ENCODE measurements at regions not wholly inside any gene's neighbourhood (a gene's known extent, or its start where the extent isn't known, plus 50 kb on each side); places are given as distances from the start of the nearest gene placed in this dataset.

- POLR2A ChIA-PET, result no interaction called here
These were observed 454.8 kb upstream of the SOX9 start for GRCh38 chr17:71666047-71666446.

DNA sequence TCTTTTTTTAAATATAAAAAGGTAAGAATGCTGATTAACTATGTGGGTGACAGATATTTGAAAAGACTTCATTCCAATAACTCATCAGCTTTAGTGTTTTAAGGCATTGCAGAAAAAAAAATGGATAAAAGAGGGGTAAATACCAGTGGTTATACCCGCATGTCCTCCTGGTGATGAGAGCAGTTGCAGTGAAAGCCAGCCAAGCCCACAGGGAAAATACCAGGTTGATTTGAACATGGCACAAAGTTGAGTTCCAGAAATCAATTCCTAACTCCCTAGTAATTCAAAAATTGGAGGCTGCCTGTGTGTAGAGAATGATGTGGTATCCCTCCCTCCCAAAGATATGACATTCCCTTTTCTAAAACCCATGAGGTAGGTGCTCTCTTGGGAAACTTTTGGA is 453.2 kb upstream of the SOX9 start:
- Mint-ChIP-seq H3K9me3 (ENCODE audit: low read depth) (peaks cover 15% of the 10 kb centered on the region), H3K4me1 (no peaks in the 10 kb centered on the region), H3K27me3 (no peaks in the 10 kb centered on the region), H3K27ac (no peak overlapping the region), H3K36me3 (ENCODE audit: low read depth) (no peaks in the 10 kb centered on the region), H3K4me3 (no peak overlapping the region)
- POLR2A ChIA-PET, result no interaction called here
- ATAC-seq, result no peak
- DNase-seq, result no peak
- intact Hi-C loops (cut with DNase I, micrococcal nuclease), result no loop called here
- CTCF ChIA-PET, result no interaction called here

More at GRCh38 chr17:71666047-71666446, 454.8 kb upstream of the SOX9 start:
- DNase-seq (no peak), ATAC-seq (no peak)
- H3K9me3 Mint-ChIP-seq (ENCODE audit: low read depth), result peaks cover 13% of the 10 kb centered on the region
- intact Hi-C loops (cut with DNase I, micrococcal nuclease), result no loop called here
- H3K27me3 Mint-ChIP-seq, result no peaks in the 10 kb centered on the region
- H3K4me1 Mint-ChIP-seq, result no peaks in the 10 kb centered on the region
- H3K27ac Mint-ChIP-seq, result no peak overlapping the region
- no peak overlapping the region for H3K4me3 Mint-ChIP-seq
- H3K36me3 Mint-ChIP-seq (ENCODE audit: low read depth), result no peaks in the 10 kb centered on the region
- CTCF ChIA-PET, result interaction anchor here (1.4 kb wide), 1 partner anchor 10 kb away, joined by 3 read pairs; no protein-coding TSS in a partner anchor

DNA sequence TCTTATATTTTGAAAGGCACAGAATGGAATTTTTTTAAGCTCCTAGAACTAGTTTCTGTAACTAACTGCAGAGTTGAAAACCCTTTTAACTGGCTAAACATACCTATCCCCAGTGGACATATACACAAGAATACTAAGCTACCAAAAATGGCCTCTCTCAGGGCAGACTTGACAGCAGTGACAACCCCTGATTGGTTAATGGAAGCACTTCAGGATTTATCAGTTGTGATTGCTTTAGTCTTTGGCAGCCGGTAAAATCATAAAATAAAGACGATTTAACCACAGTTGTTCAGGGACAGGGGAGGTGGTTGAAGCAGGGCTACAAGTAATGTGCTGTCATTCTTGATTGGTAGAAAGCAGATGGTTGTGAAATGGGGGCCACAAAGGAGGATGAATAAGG is 452.0 kb upstream of the SOX9 start:
- ChIA-PET POLR2A (no interaction called here), CTCF (no interaction called here)
- H3K4me3 Mint-ChIP-seq, result no peak overlapping the region
- H3K27ac Mint-ChIP-seq, result no peak overlapping the region
- ATAC-seq (no peak), DNase-seq (no peak)
- H3K4me1 Mint-ChIP-seq, result no peaks in the 10 kb centered on the region
- no peaks in the 10 kb centered on the region for H3K36me3 Mint-ChIP-seq (ENCODE audit: low read depth)
- no peaks in the 10 kb centered on the region for H3K27me3 Mint-ChIP-seq
- peaks cover 15% of the 10 kb centered on the region for H3K9me3 Mint-ChIP-seq (ENCODE audit: low read depth)
- intact Hi-C loops (cut with DNase I, micrococcal nuclease), result no loop called here

DNA sequence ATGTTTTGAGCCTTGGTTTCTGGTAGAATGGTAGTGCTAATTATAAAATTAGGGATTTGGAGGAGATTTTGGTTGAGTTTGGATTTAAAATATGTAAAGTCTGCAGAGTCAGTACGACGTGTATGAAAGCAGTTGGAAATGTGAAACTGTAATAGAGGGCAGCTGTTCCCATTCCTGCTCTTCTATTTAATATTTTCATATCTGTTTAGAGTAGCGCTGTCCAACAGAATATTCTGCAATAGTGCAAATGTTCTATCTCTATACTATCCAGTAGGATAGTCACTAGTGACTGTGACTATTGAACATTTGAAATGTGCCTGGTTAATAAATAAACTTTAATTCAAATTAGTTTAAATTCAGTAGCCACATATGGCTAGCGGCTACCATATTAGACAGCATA is 443.4 kb upstream of the SOX9 start:
- DNase-seq (no peak), ATAC-seq (no peak)
- Mint-ChIP-seq H3K27me3 (no peaks in the 10 kb centered on the region), H3K9me3 (ENCODE audit: low read depth) (peaks cover 4% of the 10 kb centered on the region), H3K27ac (no peak overlapping the region), H3K4me3 (no peak overlapping the region), H3K4me1 (no peaks in the 10 kb centered on the region), H3K36me3 (ENCODE audit: low read depth) (no peaks in the 10 kb centered on the region)
- CTCF ChIA-PET, result no interaction called here
- intact Hi-C loops (cut with DNase I, micrococcal nuclease), result no loop called here
- POLR2A ChIA-PET, result no interaction called here

DNA sequence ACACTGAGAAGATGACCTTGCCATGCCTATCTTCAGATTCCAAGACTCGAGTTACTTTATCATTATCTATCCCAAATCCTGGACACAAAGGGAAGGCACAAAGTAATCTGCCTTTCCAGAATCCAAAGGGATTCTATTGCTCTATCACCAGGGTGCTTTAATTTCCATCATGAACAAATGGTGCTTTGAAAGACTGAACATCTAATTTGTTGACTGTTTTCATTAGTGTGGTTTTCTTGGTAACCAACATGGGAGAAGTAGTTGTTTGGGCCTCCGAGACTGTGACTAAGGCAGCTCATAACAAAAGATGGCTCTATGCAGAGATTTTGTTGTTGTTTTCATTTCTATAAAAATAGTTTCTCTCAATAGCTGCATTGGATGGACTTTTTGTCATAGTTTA is 441.0 kb upstream of the SOX9 start:
- Mint-ChIP-seq H3K27me3 (no peaks in the 10 kb centered on the region), H3K4me3 (no peak overlapping the region), H3K9me3 (ENCODE audit: low read depth) (peaks cover 2% of the 10 kb centered on the region), H3K4me1 (no peaks in the 10 kb centered on the region), H3K27ac (no peak overlapping the region), H3K36me3 (ENCODE audit: low read depth) (no peaks in the 10 kb centered on the region)
- CTCF ChIA-PET, result no interaction called here
- POLR2A ChIA-PET, result no interaction called here
- DNase-seq, result no peak
- no peak for ATAC-seq
- intact Hi-C loops (cut with DNase I, micrococcal nuclease), result no loop called here

GRCh38 chr17:71681427-71682173 is 439.2 kb upstream of the SOX9 start:
- ChIA-PET POLR2A (no interaction called here), CTCF (no interaction called here)

DNA sequence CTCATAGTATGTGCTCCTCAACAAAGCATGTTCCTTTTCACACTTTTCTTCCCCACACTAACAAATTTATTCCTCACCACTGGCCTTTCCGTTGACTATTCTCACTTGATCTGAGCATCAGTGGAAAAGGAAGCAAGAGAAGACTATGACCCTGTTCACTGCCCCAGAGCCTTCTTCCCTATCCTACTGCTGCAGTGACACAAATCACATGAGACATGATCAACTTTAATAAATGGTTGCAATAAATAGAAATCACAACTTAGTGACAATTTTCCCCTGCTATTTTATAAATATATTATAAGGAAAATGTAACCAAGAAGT is 438.7 kb upstream of the SOX9 start:
- no peak for DNase-seq
- CTCF ChIA-PET, result no interaction called here
- no peak overlapping the region for H3K4me3 Mint-ChIP-seq
- H3K27me3 Mint-ChIP-seq, result no peaks in the 10 kb centered on the region
- ATAC-seq, result no peak
- H3K4me1 Mint-ChIP-seq, result no peaks in the 10 kb centered on the region
- no peak overlapping the region for H3K27ac Mint-ChIP-seq
- H3K36me3 Mint-ChIP-seq (ENCODE audit: low read depth), result no peaks in the 10 kb centered on the region
- POLR2A ChIA-PET, result no interaction called here
- intact Hi-C loops (cut with DNase I, micrococcal nuclease), result no loop called here
- H3K9me3 Mint-ChIP-seq (ENCODE audit: low read depth), result peaks cover 2% of the 10 kb centered on the region

More at GRCh38 chr17:71681427-71682173, 439.2 kb upstream of the SOX9 start:
- Mint-ChIP-seq H3K9me3 (ENCODE audit: low read depth) (peaks cover 2% of the 10 kb centered on the region), H3K27me3 (no peaks in the 10 kb centered on the region), H3K27ac (no peak overlapping the region), H3K4me1 (no peaks in the 10 kb centered on the region), H3K36me3 (ENCODE audit: low read depth) (no peaks in the 10 kb centered on the region), H3K4me3 (no peak overlapping the region)
- DNase-seq, result no peak
- no peak for ATAC-seq
- intact Hi-C loops (cut with DNase I, micrococcal nuclease), result no loop called here

GRCh38 chr17:71689782-71690181 is 431.0 kb upstream of the SOX9 start:
- POLR2A ChIA-PET, result no interaction called here
- Mint-ChIP-seq H3K4me3 (no peak overlapping the region), H3K27ac (no peak overlapping the region), H3K27me3 (peaks cover 2% of the 10 kb centered on the region), H3K4me1 (no peaks in the 10 kb centered on the region), H3K36me3 (ENCODE audit: low read depth) (no peaks in the 10 kb centered on the region), H3K9me3 (ENCODE audit: low read depth) (peaks cover 6% of the 10 kb centered on the region)
- intact Hi-C loops (cut with DNase I, micrococcal nuclease), result no loop called here
- CTCF ChIA-PET, result no interaction called here
- ATAC-seq, result no peak
- no peak for DNase-seq

GRCh38 chr17:71699907-71700306 is 420.9 kb upstream of the SOX9 start:
- no peak overlapping the region for H3K27ac Mint-ChIP-seq
- ChIA-PET CTCF (no interaction called here), POLR2A (no interaction called here)
- ATAC-seq, result no peak
- no peaks in the 10 kb centered on the region for H3K36me3 Mint-ChIP-seq (ENCODE audit: low read depth)
- intact Hi-C loops (cut with DNase I, micrococcal nuclease), result no loop called here
- no peaks in the 10 kb centered on the region for H3K4me1 Mint-ChIP-seq
- H3K9me3 Mint-ChIP-seq (ENCODE audit: low read depth), result peaks cover 14% of the 10 kb centered on the region
- no peak overlapping the region for H3K4me3 Mint-ChIP-seq
- DNase-seq, result no peak
- H3K27me3 Mint-ChIP-seq, result no peaks in the 10 kb centered on the region

DNA sequence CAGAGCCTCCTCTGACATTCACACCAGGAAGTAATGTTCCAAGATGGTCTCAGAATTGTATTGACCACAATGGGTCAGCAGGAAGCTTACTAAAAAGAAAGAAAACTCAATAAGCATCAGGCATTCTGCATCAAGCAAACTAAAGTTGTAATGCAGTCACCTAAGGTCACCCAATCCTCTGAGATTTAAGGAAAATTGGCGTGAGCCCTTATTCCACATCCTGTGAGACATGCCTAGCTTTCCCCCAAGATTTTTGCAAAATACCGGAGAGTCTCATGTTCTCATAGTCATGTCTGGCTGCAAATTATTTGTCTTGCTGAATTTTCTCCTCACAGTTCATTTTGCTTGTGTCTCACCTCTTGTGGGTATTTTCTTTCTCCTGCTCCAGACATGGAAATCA is 417.1 kb upstream of the SOX9 start:
- ATAC-seq, result no peak
- no peak for DNase-seq
- no peaks in the 10 kb centered on the region for H3K4me1 Mint-ChIP-seq
- intact Hi-C loops (cut with DNase I, micrococcal nuclease), result no loop called here
- CTCF ChIA-PET, result no interaction called here
- peaks cover 9% of the 10 kb centered on the region for H3K9me3 Mint-ChIP-seq (ENCODE audit: low read depth)
- H3K4me3 Mint-ChIP-seq, result no peak overlapping the region
- H3K36me3 Mint-ChIP-seq (ENCODE audit: low read depth), result no peaks in the 10 kb centered on the region
- no peak overlapping the region for H3K27ac Mint-ChIP-seq
- H3K27me3 Mint-ChIP-seq, result no peaks in the 10 kb centered on the region
- POLR2A ChIA-PET, result no interaction called here

GRCh38 chr17:71709271-71709890 is 411.4 kb upstream of the SOX9 start:
- ChIA-PET CTCF (interaction anchor here (0.5 kb wide), 1 partner anchor 1884 kb away, joined by 3 read pairs; no protein-coding TSS in a partner anchor), POLR2A (no interaction called here)
- H3K27me3 Mint-ChIP-seq, result no peaks in the 10 kb centered on the region
- H3K9me3 Mint-ChIP-seq (ENCODE audit: low read depth), result peaks cover 4% of the 10 kb centered on the region
- ATAC-seq (no peak), DNase-seq (no peak)
- no peak overlapping the region for H3K4me3 Mint-ChIP-seq
- intact Hi-C loops (cut with DNase I, micrococcal nuclease), result no loop called here
- H3K27ac Mint-ChIP-seq, result no peak overlapping the region
- no peaks in the 10 kb centered on the region for H3K4me1 Mint-ChIP-seq
- no peaks in the 10 kb centered on the region for H3K36me3 Mint-ChIP-seq (ENCODE audit: low read depth)

DNA sequence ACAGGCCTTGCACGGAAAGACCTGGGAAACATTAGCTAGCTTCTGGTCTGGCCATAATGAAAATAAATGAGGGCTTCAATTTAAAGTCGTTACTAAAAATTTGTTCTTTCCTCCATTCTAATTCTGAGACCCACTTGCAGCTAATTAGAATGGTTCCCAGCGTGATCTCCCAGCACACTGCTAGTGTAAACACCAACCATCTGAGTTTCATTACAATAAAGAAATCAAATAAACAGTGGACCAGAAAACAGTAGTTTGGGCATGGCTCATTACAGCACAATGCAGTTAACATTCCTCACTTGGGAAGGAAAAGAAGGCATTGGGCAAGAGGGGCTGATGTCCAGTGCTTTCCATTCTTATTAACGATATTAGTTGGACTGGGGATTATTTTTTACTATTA is 410.9 kb upstream of the SOX9 start:
- Mint-ChIP-seq H3K27me3 (no peaks in the 10 kb centered on the region), H3K4me1 (no peaks in the 10 kb centered on the region), H3K36me3 (ENCODE audit: low read depth) (no peaks in the 10 kb centered on the region), H3K9me3 (ENCODE audit: low read depth) (peaks cover 2% of the 10 kb centered on the region), H3K27ac (no peak overlapping the region), H3K4me3 (no peak overlapping the region)
- ChIA-PET POLR2A (no interaction called here), CTCF (interaction anchor here (0.5 kb wide), 1 partner anchor 1884 kb away, joined by 3 read pairs; no protein-coding TSS in a partner anchor)
- no peak for DNase-seq
- intact Hi-C loops (cut with DNase I, micrococcal nuclease), result no loop called here
- no peak for ATAC-seq
